SK-N-SH (cell line): ENCODE measurements at regions not wholly inside any gene's neighbourhood (a gene's known extent, or its start where the extent isn't known, plus 50 kb on each side); places are given as distances from the start of the nearest gene placed in this dataset.

Experiments used
- CTCF ChIA-PET: fragments of 300-600, 350-600 bp; formaldehyde crosslinking; extraction: SDS; loops from one replicate; lab custom pipeline; 2021; lab: Yijun Ruan, JAX
- POLR2A ChIA-PET: fragments of 350-600 bp; sonication (Branson Sonifier 250); formaldehyde crosslinking; extraction: SDS; loops from one replicate; lab custom pipeline; 2020; ENCODE audit warnings: antibody characterized with exemption, inconsistent platforms; lab: Yijun Ruan, JAX
- DNase-seq: peaks from one replicate; pipeline ENCODE4 v3.0.0; 2012
- H2AFZ ChIP-seq: fragments of 200-600 bp; sonication (generic); 2 replicates; pipeline ENCODE4 v1.8.1; 2016; ENCODE audit warnings: antibody characterized with exemption, mild to moderate bottlenecking, low read depth
- H3F3A ChIP-seq: fragments of 200-600 bp; sonication (generic); replicated peaks from 2 replicates; pipeline ENCODE3; 2016; ENCODE audit warnings: antibody characterized with exemption, mild to moderate bottlenecking; ENCODE audit not compliant: insufficient read depth
- H3K27ac ChIP-seq, 2 experiments: fragments of 200-500 bp in 1 of 2; fragments of 200-600 bp in 1 of 2; sonication (Bioruptor generic) in 1 of 2; sonication (generic), shearing (Covaris generic) in 1 of 2; 2 replicates each; pipeline versions ENCODE4 v1.5.1 to v1.6.1; 2014 to 2016; ENCODE audit warnings: low read depth in 2 of 2, inconsistent platforms in 1 of 2, low read length in 1 of 2, mild to moderate bottlenecking in 1 of 2, mixed read lengths in 1 of 2
- H3K27me3 ChIP-seq: fragments of 200-600 bp; sonication (generic), shearing (Covaris generic); 2 replicates; pipeline ENCODE4 v1.6.1; 2016; ENCODE audit warnings: mixed run types; ENCODE audit not compliant: insufficient read depth
- H3K36me3 ChIP-seq, 2 experiments: fragments of 200-500 bp in 1 of 2; fragments of 200-600 bp in 1 of 2; sonication (Bioruptor generic) in 1 of 2; sonication (generic) in 1 of 2; replicated peaks in 1 of 2; 2 replicates each; pipeline versions ENCODE3 to v1.5.1; 2014 to 2016; ENCODE audit warnings: low read length in 1 of 2, mild to moderate bottlenecking in 1 of 2; ENCODE audit not compliant: insufficient read depth in 2 of 2, control insufficient read depth in 1 of 2
- H3K4me1 ChIP-seq, 2 experiments: fragments of 200-500 bp in 1 of 2; fragments of 200-600 bp in 1 of 2; sonication (Bioruptor generic) in 1 of 2; sonication (generic), shearing (Covaris generic) in 1 of 2; 2 replicates each; pipeline versions ENCODE4 v1.5.1 to v1.6.1; 2014 to 2016; ENCODE audit warnings: low read depth in 1 of 2, low read length in 1 of 2, mixed run types in 1 of 2; ENCODE audit not compliant: insufficient read depth in 2 of 2, control insufficient read depth in 1 of 2
- H3K4me2 ChIP-seq: fragments of 200-600 bp; sonication (generic), shearing (Covaris generic); 2 replicates; pipeline ENCODE4 v1.6.1; 2017; ENCODE audit warnings: mixed run types
- H3K4me3 ChIP-seq, 2 experiments: fragments of 200-500 bp in 1 of 2; fragments of 200-600 bp in 1 of 2; sonication (Bioruptor generic) in 1 of 2; sonication (generic), shearing (Covaris generic) in 1 of 2; 2 replicates each; pipeline versions ENCODE4 v1.5.1 to v1.8.1; 2014 to 2016; ENCODE audit warnings: low read depth in 2 of 2, inconsistent platforms in 1 of 2, low read length in 1 of 2, mild to moderate bottlenecking in 1 of 2, mixed read lengths in 1 of 2, moderate library complexity in 1 of 2
- H3K79me2 ChIP-seq: fragments of 200-600 bp; sonication (generic); 2 replicates; pipeline ENCODE4 v1.8.1; 2017; ENCODE audit warnings: mild to moderate bottlenecking; ENCODE audit not compliant: insufficient read depth
- H3K9ac ChIP-seq: fragments of 200-600 bp; sonication (generic); 2 replicates; pipeline ENCODE4 v1.6.1; 2017; ENCODE audit warnings: mixed run types
- H3K9me2 ChIP-seq: fragments of 200-600 bp; sonication (generic); 2 replicates; pipeline ENCODE4 v1.6.1; 2017; ENCODE audit warnings: mixed run types
- H3K9me3 ChIP-seq: fragments of 200-600 bp; sonication (generic); 2 replicates; pipeline ENCODE4 v1.6.1; 2017; ENCODE audit warnings: mixed run types, mild to moderate bottlenecking, moderate library complexity
- H4K20me1 ChIP-seq: fragments of 200-600 bp; sonication (generic); 2 replicates; pipeline ENCODE4 v1.6.1; 2017; ENCODE audit warnings: mild to moderate bottlenecking, mixed run types; ENCODE audit not compliant: insufficient read depth
- EP300 ChIP-seq, 2 experiments: IDR thresholded peaks; 2 replicates each; pipeline versions ENCODE4 v1.4.0 to v1.6.1; 2012; ENCODE audit warnings: borderline replicate concordance in 1 of 2, low read depth in 1 of 2, low read length in 1 of 2
- TCF12 ChIP-seq: IDR thresholded peaks from 2 replicates; pipeline ENCODE4 v1.4.0; 2012
- WGBS: methylation state at CpG from one replicate; pipeline ENCODE4 v1.1.6; 2017; ENCODE audit warnings: low lambda C conversion rate; 5-methylcytosine and 5-hydroxymethylcytosine counted together
- TF ChIP-seq, protein P1 (sequence below): IDR thresholded peaks from 2 replicates; pipeline ENCODE4; 2012
- TF ChIP-seq, protein P2 (sequence below): fragments of 200-600 bp; sonication (generic); IDR thresholded peaks from 2 replicates; pipeline ENCODE4 v1.6.1; 2017; ENCODE audit warnings: antibody characterized with exemption, mild to moderate bottlenecking, moderate library complexity

DNA sequence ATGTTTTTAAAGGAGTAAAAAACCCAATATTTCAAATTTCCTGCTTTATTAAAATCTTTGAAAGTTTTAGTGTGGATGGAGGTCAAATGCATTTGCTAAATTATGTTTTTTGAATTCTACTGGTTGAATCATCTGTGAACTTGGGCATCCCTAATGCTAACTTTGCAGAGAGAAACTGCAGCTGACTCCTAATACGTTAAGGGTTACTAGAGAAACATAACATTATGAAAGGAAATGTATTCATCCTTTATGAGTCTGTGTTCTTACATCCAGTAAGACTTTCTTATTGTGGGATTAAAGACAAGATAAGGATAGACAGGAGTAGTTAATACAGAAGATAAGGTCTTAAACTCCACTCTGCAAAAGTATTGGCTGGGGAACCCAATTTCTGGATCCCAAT lies 140.6 kb downstream of the FAM124B start:
- Histone ChIP-seq H3K9ac (0 out of 2 replicates have a peak overlapping the region, but pooled peaks have one; percentile 1), H3K27me3 (no peaks in the 10 kb centered on the region), H3K4me2 (0 out of 2 replicates have a peak overlapping the region, but pooled peaks have one; percentile 20), H3K79me2 (no peaks in the 10 kb centered on the region), H3K4me1 (peaks cover 0 to 18% of the 10 kb centered on the region in 2 experiments; a peak in 3 of 4 replicates), H3K4me3 (no peak overlapping the region), H2AFZ (no peak overlapping the region), H4K20me1 (no peaks in the 10 kb centered on the region), H3K27ac (peak overlapping the region in 1 of 2 experiments; percentile 39; a peak in 2 of 4 replicates), H3F3A (peaks cover 13% of the 10 kb centered on the region), H3K9me3 (no peaks in the 10 kb centered on the region), H3K9me2 (no peaks in the 10 kb centered on the region), H3K36me3 (no peaks in the 10 kb centered on the region)
- no peak for DNase-seq
- ChIA-PET POLR2A (no interaction called here), CTCF (interaction anchor here (4.2 kb wide), 1 partner anchor 22 kb away, joined by 16 read pairs; no protein-coding TSS in a partner anchor)
- TF ChIP-seq EP300 (IDR thresholded peaks at IDR 0.05; ENCODE audit: borderline replicate concordance in 1 of 2, low read depth in 1 of 2, low read length in 1 of 2) = no peak
- WGBS = 74% methylated on average over 1 of the region's 1 CpG

DNA sequence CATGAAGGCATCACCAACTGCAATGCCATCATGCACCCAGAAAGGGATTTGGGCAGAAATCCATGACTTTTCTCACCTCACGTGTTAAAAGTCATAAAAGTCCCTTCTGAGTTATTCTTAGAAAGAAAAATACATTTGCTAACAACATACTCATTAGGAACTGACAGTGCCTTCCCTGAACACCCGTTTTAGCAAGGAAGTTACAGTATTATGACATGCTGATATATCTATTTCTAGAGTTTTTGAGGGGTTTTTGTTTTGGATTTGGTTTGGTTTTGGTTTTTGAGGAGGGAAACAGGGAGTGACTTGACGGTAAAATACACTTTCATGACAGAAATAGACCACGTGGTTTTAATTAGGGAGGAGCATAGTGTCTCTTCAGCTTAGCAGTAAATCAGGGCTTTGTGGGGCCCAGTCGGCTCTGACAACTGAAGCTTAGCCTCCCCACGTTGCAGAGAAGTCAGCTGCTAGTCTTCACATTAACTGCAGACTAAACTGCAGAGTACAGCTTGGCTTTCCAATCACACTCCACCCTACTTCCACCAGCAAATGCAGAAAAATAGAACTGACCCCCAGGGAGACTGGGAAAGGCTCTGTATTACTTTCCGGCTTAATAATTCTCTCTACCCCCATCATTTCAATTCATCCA lies 141.4 kb downstream of the FAM124B start:
- H3K27ac ChIP-seq = peak overlapping the region in 1 of 2 experiments; percentile 39; a peak in 1 of 4 replicates

More for the DNA sequence above, 141.4 kb downstream of the FAM124B start:
- peak overlapping the region; percentile 20; the same call in 1 of the 2 replicates for H3K4me2 ChIP-seq
- no peaks in the 10 kb centered on the region for H3K27me3 ChIP-seq
- H3K4me1 ChIP-seq = peaks cover 0 to 14% of the 10 kb centered on the region in 2 experiments; a peak in 3 of 4 replicates
- no peak overlapping the region for H3K4me3 ChIP-seq
- ChIA-PET CTCF (interaction anchor here (1.1 to 4.2 kb wide), 2 partner anchors 23 to 267 kb away, joined by 3 to 16 read pairs; no protein-coding TSS in a partner anchor), POLR2A (no interaction called here)
- TF ChIP-seq, protein P1, sequence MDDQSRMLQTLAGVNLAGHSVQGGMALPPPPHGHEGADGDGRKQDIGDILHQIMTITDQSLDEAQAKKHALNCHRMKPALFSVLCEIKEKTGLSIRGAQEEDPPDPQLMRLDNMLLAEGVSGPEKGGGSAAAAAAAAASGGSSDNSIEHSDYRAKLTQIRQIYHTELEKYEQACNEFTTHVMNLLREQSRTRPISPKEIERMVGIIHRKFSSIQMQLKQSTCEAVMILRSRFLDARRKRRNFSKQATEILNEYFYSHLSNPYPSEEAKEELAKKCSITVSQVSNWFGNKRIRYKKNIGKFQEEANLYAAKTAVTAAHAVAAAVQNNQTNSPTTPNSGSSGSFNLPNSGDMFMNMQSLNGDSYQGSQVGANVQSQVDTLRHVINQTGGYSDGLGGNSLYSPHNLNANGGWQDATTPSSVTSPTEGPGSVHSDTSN = peak; percentile 34; the same call in 1 of the 2 replicates
- TF ChIP-seq, protein P2, sequence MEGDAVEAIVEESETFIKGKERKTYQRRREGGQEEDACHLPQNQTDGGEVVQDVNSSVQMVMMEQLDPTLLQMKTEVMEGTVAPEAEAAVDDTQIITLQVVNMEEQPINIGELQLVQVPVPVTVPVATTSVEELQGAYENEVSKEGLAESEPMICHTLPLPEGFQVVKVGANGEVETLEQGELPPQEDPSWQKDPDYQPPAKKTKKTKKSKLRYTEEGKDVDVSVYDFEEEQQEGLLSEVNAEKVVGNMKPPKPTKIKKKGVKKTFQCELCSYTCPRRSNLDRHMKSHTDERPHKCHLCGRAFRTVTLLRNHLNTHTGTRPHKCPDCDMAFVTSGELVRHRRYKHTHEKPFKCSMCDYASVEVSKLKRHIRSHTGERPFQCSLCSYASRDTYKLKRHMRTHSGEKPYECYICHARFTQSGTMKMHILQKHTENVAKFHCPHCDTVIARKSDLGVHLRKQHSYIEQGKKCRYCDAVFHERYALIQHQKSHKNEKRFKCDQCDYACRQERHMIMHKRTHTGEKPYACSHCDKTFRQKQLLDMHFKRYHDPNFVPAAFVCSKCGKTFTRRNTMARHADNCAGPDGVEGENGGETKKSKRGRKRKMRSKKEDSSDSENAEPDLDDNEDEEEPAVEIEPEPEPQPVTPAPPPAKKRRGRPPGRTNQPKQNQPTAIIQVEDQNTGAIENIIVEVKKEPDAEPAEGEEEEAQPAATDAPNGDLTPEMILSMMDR = no peak
- 0 out of 2 replicates have a peak, but pooled peaks have one; percentile 33 for TF ChIP-seq TCF12
- DNase-seq = no peak
- peaks cover 13% of the 10 kb centered on the region for H3F3A ChIP-seq
- H3K9ac ChIP-seq = no peak overlapping the region
- H3K79me2 ChIP-seq = no peaks in the 10 kb centered on the region
- peak overlapping the region; percentile 43; the same call in 1 of the 2 replicates for H2AFZ ChIP-seq
- H3K36me3 ChIP-seq = no peaks in the 10 kb centered on the region
- WGBS = 68% methylated on average over 7 of the region's 7 CpGs
- no peaks in the 10 kb centered on the region for H4K20me1 ChIP-seq
- no peaks in the 10 kb centered on the region for H3K9me2 ChIP-seq
- no peaks in the 10 kb centered on the region for H3K9me3 ChIP-seq
